Neural progenitor cell (in vitro differentiated cells): ENCODE measurements at regions not wholly inside any gene's neighbourhood (a gene's known extent, or its start where the extent isn't known, plus 50 kb on each side); places are given as distances from the start of the nearest gene placed in this dataset.

ENCODE experiments used
- EZH2 ChIP-seq: fragments of 200-600 bp; sonication (generic); IDR thresholded peaks from 2 replicates; pipeline ENCODE4 v1.6.1; 2017; ENCODE audit warnings: antibody characterized with exemption, mild to moderate bottlenecking, moderate library complexity
- TF ChIP-seq, protein P1 (sequence below): fragments of 200-600 bp; sonication (generic); IDR thresholded peaks from 2 replicates; pipeline ENCODE4 v1.5.1; 2017; ENCODE audit warnings: antibody characterized with exemption, mild to moderate bottlenecking

DNA sequence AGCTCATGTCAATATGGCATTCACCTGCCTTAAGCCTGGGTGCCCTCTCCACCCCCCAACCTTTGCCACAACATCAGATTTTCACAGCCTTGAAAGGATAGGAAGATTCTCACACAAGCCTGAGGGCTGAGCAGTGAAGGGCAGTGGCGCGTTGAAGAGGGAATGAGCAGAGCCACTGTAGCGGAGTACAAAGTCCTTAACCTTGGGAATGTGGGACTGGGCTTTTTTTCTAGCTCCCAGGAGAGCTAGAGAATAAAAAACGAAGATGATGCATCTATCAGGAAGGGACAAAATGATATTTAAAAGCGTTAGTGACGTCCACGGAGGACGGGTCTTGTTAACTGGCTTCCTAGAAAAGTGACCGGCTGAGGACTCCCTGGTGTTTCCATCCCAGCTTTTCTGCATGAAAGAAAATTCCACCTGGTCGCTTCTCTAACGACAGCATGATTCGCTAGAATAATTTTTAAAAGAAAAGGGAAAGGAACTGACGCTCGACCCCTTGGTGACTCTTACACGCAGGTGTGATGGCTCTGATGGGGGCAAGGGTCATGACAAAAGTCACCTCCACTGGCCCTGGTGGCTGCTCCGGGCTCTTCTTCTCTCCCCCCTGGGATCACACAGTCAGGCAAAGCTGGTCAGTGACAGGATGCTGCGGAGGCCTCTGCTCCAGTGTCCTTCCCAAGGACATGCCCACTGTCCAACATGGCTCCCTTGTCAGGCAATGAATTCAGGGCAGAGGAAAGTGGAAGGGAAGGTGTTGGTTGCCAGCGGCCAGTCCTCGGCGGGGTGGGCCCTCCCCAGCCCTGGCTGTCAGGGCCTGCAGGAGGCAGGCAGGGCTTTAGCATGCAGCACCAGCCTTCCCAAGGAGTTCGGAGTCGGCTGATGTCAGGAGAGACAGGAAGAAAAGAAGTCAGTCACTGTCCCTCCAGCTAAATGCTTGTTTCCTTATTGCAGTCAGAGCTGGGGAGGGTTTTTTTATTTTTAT lies 58.4 kb upstream of the IRX3 start:
- TF ChIP-seq, protein P1, sequence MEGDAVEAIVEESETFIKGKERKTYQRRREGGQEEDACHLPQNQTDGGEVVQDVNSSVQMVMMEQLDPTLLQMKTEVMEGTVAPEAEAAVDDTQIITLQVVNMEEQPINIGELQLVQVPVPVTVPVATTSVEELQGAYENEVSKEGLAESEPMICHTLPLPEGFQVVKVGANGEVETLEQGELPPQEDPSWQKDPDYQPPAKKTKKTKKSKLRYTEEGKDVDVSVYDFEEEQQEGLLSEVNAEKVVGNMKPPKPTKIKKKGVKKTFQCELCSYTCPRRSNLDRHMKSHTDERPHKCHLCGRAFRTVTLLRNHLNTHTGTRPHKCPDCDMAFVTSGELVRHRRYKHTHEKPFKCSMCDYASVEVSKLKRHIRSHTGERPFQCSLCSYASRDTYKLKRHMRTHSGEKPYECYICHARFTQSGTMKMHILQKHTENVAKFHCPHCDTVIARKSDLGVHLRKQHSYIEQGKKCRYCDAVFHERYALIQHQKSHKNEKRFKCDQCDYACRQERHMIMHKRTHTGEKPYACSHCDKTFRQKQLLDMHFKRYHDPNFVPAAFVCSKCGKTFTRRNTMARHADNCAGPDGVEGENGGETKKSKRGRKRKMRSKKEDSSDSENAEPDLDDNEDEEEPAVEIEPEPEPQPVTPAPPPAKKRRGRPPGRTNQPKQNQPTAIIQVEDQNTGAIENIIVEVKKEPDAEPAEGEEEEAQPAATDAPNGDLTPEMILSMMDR = no peak
- TF ChIP-seq EZH2 = no peak
